Peyer's patch (tissue), 4 donors: ENCODE measurements at regions not wholly inside any gene's neighbourhood (a gene's known extent, or its start where the extent isn't known, plus 50 kb on each side); places are given as distances from the start of the nearest gene placed in this dataset.

Experiments
- POLR2A ChIP-seq, 2 donors: fragments of 450-650 bp; IDR thresholded peaks; one replicate each; pipeline ENCODE4 v1.5.1; 2017; ENCODE audit warnings: antibody characterized with exemption in 2 of 2, mild to moderate bottlenecking in 2 of 2, moderate library complexity in 2 of 2
- TF ChIP-seq, protein P1 (sequence below), 6 experiments: fragments of 450-650 bp in 4 of 6; fragments of 200-600 bp in 2 of 6; sonication (generic) in 1 of 6; IDR thresholded peaks; one replicate each; pipeline ENCODE4 v1.5.1; 2017 to 2019; ENCODE audit warnings: antibody characterized with exemption in 6 of 6, mild to moderate bottlenecking in 3 of 6, moderate library complexity in 1 of 6

DNA sequence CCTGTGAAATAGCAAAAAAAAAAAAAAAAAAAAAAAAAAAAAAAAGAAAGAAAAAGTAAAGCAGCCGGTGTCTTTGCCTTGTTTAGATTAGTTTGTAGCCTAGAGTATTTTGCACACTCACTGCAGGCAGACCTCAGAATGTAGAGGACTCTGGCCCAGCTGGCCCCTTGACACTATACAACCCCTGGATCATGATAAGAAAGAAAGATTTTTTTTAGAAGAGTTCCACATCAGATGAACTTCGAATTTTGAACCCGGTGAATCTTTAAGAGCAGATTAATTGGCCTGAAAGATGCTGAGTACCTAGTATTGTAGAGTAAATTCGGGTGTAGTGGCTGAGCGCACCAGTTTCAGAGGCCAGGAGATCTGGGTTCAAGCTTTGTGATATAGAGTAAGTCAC lies 727.7 kb upstream of the GOLIM4 start:
- TF ChIP-seq, protein P1, sequence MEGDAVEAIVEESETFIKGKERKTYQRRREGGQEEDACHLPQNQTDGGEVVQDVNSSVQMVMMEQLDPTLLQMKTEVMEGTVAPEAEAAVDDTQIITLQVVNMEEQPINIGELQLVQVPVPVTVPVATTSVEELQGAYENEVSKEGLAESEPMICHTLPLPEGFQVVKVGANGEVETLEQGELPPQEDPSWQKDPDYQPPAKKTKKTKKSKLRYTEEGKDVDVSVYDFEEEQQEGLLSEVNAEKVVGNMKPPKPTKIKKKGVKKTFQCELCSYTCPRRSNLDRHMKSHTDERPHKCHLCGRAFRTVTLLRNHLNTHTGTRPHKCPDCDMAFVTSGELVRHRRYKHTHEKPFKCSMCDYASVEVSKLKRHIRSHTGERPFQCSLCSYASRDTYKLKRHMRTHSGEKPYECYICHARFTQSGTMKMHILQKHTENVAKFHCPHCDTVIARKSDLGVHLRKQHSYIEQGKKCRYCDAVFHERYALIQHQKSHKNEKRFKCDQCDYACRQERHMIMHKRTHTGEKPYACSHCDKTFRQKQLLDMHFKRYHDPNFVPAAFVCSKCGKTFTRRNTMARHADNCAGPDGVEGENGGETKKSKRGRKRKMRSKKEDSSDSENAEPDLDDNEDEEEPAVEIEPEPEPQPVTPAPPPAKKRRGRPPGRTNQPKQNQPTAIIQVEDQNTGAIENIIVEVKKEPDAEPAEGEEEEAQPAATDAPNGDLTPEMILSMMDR (IDR thresholded peaks at IDR 0.05): no peak
- TF ChIP-seq POLR2A (IDR thresholded peaks at IDR 0.05): no peak
